SH-SY5Y (cell line): ENCODE measurements at regions not wholly inside any gene's neighbourhood (a gene's known extent, or its start where the extent isn't known, plus 50 kb on each side); places are given as distances from the start of the nearest gene placed in this dataset.

Source experiments
- GATA2 ChIP-seq: IDR thresholded peaks from 2 replicates; pipeline ENCODE4 v1.6.1; 2011; ENCODE audit warnings: mild to moderate bottlenecking, low read depth, low read length
- GATA3 ChIP-seq: IDR thresholded peaks from 2 replicates; pipeline ENCODE4 v1.6.1; 2011; ENCODE audit warnings: low read depth, mild to moderate bottlenecking, low read length, moderate library complexity

- TF ChIP-seq GATA3 (peak; percentile 76), GATA2 (no peak)
Observed at GRCh38 chr3:18082551-18083272, 340.3 kb upstream of the TBC1D5 start.
